GM10266 (cell line): ENCODE measurements at regions not wholly inside any gene's neighbourhood (a gene's known extent, or its start where the extent isn't known, plus 50 kb on each side); places are given as distances from the start of the nearest gene placed in this dataset.
"Not testable (repeated sequence)": the region's sequence is repeated elsewhere in the genome, so short reads cannot be mapped to it uniquely, and the experiment has no call there.

Experiments
- DNase-seq: peaks from one replicate; pipeline ENCODE4 v3.0.0; 2012; ENCODE audit errors: extremely low spot score

DNA sequence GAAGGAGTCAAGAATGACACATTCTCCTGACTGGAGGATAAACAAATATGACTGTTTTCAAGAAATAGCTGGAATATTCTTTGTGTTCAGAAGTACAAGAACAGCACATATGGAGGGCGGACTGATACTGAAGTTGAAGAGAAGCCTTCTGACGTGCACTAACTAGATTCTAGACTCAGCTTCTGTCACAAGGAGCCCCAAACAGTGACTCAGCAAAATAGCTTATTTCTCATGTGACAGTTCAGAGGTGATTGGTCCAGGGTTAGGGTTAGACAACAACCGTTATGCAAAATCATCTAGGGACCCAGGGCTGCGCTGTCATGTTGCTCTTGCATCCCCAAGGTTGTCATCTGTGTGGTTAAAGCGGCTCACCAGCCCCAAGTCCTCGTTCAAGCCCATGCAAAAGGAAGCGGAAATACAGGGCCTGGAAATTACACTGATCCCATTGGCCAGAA, 76.6 kb downstream of the LAT start:
- not testable (repeated sequence) for DNase-seq

DNA sequence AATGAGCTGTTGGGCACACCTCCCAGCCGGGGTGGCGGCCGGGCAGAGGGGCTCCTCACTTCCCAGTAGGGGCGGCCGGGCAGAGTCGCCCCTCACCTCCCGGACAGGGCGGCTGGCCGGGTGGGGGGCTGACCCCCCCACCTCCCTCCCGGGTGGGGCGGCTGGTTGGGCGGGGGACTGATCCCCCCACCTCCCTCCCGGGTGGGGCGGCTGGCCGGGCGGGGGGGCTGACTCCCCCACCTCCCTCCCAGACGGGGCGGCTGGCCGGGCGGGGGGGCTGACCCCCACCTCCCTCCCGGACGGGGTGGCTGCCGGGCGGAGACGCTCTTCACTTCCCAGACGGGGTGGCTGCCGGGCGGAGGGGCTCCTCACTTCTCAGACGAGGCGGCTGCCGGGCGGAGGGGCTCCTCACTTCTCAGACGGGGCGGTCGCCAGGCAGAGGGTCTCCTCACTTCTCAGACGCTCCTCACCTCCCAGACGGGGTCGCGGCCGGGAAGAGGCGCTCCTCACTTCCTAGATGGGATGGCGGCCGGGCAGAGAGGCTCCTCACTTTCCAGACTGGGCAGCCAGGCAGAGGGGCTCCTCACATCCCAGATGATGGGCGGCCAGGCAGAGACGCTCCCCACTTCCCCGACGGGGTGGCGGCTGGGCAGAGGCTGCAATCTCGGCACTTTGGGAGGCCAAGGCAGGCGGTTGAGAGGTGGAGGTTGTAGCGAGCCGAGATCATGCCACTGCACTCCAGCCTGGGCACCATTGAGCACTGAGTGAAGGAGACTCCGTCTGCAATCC, 75.4 kb downstream of the LAT start:
- DNase-seq = not testable (repeated sequence)

DNA sequence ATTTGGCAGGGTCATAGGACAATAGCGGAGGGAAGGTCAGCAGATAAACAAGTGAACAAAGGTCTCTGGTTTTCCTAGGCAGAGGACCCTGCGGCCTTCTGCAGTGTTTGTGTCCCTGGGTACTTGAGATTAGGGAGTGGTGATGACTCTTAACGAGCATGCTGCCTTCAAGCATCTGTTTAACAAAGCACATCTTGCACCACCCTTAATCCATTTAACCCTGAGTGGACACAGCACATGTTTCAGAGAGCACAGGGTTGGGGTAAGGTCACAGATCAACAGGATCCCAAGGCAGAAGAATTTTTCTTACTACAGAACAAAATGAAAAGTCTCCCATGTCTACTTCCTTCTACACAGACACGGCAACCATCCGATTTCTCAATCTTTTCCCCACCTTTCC, 74.7 kb downstream of the LAT start:
- not testable (repeated sequence) for DNase-seq
